Vagina (tissue), 2 donors: ENCODE measurements at regions not wholly inside any gene's neighbourhood (a gene's known extent, or its start where the extent isn't known, plus 50 kb on each side); places are given as distances from the start of the nearest gene placed in this dataset.
"Not testable (repeated sequence)": the region's sequence is repeated elsewhere in the genome, so short reads cannot be mapped to it uniquely, and the experiment has no call there.

Experiments used
- DNase-seq, 2 donors: peaks; one replicate each; pipeline ENCODE4 v3.0.0-alpha.2; 2017; ENCODE audit errors: extremely low spot score in 2 of 2
- H3K27ac ChIP-seq: fragments of 200-600 bp; sonication (generic); one replicate; pipeline ENCODE4 v1.5.1; 2019
- H3K27me3 ChIP-seq: fragments of 200-600 bp; sonication (generic); one replicate; pipeline ENCODE4 v1.5.1; 2019
- H3K36me3 ChIP-seq, 2 donors: fragments of 200-600 bp; sonication (generic); one replicate each; pipeline ENCODE4 v1.5.1; 2017 to 2019
- H3K4me1 ChIP-seq: fragments of 200-600 bp; sonication (generic); one replicate; pipeline ENCODE4 v1.5.1; 2019
- H3K4me3 ChIP-seq, 2 donors: fragments of 200-600 bp; sonication (generic); 1 replicate in 1 of 2; 2 replicates in 1 of 2; pipeline ENCODE4 v1.5.1; 2016 to 2019
- H3K9me3 ChIP-seq: fragments of 200-600 bp; sonication (generic); one replicate; pipeline ENCODE4 v1.5.1; 2019
- POLR2A ChIP-seq, 2 donors: fragments of 450-650 bp; IDR thresholded peaks; one replicate each; pipeline ENCODE4 v1.6.1; 2017; ENCODE audit warnings: antibody characterized with exemption in 2 of 2, mild to moderate bottlenecking in 2 of 2, moderate library complexity in 2 of 2
- POLR2AphosphoS5 ChIP-seq, 2 donors: sonication (generic); formaldehyde crosslinking; IDR thresholded peaks; one replicate each; pipeline ENCODE4 v1.9.0; 2017; ENCODE audit warnings: antibody characterized with exemption in 2 of 2, mild to moderate bottlenecking in 2 of 2, low read depth in 1 of 2; ENCODE audit not compliant: insufficient read depth in 1 of 2
- intact Hi-C: fragments of 100-400 bp; cut with DNase I; formaldehyde crosslinking; loops from one replicate; pipeline ENCODE4 v1.15.1; 2023
- TF ChIP-seq, protein P1 (sequence below), 3 experiments: fragments of 450-650 bp in 2 of 3; fragments of 200-600 bp in 1 of 3; sonication (generic) in 1 of 3; IDR thresholded peaks; one replicate each; pipeline ENCODE4 v1.5.1; 2017 to 2019; ENCODE audit warnings: antibody characterized with exemption in 3 of 3, mild to moderate bottlenecking in 2 of 3, moderate library complexity in 2 of 3

GRCh38 chr2:145380436-145381017 is 860.6 kb upstream of the ZEB2 start:
- Histone ChIP-seq H3K4me1 (no peaks in the 10 kb centered on the region), H3K27ac (no peak overlapping the region), H3K36me3 (no peaks in the 10 kb centered on the region), H3K27me3 (no peaks in the 10 kb centered on the region), H3K9me3 (no peaks in the 10 kb centered on the region), H3K4me3 (no peak overlapping the region)
- TF ChIP-seq, protein P1, sequence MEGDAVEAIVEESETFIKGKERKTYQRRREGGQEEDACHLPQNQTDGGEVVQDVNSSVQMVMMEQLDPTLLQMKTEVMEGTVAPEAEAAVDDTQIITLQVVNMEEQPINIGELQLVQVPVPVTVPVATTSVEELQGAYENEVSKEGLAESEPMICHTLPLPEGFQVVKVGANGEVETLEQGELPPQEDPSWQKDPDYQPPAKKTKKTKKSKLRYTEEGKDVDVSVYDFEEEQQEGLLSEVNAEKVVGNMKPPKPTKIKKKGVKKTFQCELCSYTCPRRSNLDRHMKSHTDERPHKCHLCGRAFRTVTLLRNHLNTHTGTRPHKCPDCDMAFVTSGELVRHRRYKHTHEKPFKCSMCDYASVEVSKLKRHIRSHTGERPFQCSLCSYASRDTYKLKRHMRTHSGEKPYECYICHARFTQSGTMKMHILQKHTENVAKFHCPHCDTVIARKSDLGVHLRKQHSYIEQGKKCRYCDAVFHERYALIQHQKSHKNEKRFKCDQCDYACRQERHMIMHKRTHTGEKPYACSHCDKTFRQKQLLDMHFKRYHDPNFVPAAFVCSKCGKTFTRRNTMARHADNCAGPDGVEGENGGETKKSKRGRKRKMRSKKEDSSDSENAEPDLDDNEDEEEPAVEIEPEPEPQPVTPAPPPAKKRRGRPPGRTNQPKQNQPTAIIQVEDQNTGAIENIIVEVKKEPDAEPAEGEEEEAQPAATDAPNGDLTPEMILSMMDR (IDR thresholded peaks at IDR 0.05): no peak
- TF ChIP-seq POLR2AphosphoS5 (IDR thresholded peaks at IDR 0.05; ENCODE audit: insufficient read depth in 1 of 2, low read depth in 1 of 2) (no peak), POLR2A (IDR thresholded peaks at IDR 0.05) (no peak)
- intact Hi-C loops: no loop called here
- no peak for DNase-seq

DNA sequence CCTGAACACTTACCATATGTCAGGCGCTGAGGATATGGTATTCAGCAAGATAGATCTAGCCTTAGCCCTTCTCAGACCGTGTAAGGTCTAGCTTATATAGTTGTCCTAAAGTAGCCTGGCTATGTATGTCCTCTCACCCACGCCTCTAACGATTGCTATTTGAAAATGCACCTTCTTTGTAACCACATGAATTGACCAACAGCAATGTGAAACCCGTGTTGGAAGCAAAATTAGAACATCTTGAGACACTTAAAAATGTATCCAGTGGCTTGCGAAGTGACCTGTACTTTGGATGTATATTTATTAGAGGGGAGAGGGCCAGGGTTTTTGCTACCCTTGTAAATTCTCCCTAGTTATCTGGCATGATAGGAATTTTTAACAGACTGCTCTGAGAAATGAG is 860.0 kb upstream of the ZEB2 start:
- Histone ChIP-seq H3K4me3 (no peak overlapping the region), H3K36me3 (no peaks in the 10 kb centered on the region), H3K9me3 (no peaks in the 10 kb centered on the region), H3K27me3 (no peaks in the 10 kb centered on the region), H3K27ac (no peak overlapping the region), H3K4me1 (no peaks in the 10 kb centered on the region)
- intact Hi-C loops: no loop called here
- TF ChIP-seq, protein P1 (IDR thresholded peaks at IDR 0.05): no peak
- no peak for TF ChIP-seq POLR2A (IDR thresholded peaks at IDR 0.05)
- no peak for DNase-seq

- no peaks in the 10 kb centered on the region for H3K27me3 ChIP-seq
- no peak for TF ChIP-seq POLR2AphosphoS5 (IDR thresholded peaks at IDR 0.05; ENCODE audit: insufficient read depth in 1 of 2, low read depth in 1 of 2)
- TF ChIP-seq, protein P1 (IDR thresholded peaks at IDR 0.05): no peak
- intact Hi-C loops: no loop called here
These were observed 854.2 kb upstream of the ZEB2 start for GRCh38 chr2:145374165-145374564.

DNA sequence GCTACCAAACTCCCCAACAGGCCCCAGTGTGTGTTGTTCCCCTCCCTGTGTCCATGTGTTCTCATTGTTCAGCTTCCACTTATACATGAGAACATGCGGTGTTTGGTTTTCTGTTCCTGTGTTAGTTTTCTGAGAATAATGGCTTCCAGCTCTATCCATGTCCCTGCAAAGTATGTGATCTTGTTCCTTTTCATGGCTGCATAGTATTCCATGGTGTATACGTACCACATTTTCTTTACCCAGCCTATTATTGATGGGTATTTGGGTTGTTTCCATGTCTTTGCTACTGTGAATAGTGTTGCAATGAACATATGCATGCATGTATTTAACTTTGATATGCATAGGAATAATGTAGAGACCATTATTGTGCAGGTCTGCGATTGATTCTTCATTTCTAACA is 847.4 kb upstream of the ZEB2 start:
- intact Hi-C loops, H3K36me3 ChIP-seq, H3K4me1 ChIP-seq, H3K4me3 ChIP-seq, H3K27me3 ChIP-seq, H3K9me3 ChIP-seq, H3K27ac ChIP-seq, DNase-seq: not testable (repeated sequence)

More at GRCh38 chr2:145374165-145374564, 854.2 kb upstream of the ZEB2 start:
- H3K27ac ChIP-seq: no peak overlapping the region
- no peaks in the 10 kb centered on the region for H3K9me3 ChIP-seq
- no peaks in the 10 kb centered on the region for H3K36me3 ChIP-seq
- H3K4me3 ChIP-seq: no peak overlapping the region
- H3K4me1 ChIP-seq: no peaks in the 10 kb centered on the region
- no peak for DNase-seq

- no peaks in the 10 kb centered on the region for H3K27me3 ChIP-seq
- intact Hi-C loops: no loop called here
- TF ChIP-seq POLR2A (IDR thresholded peaks at IDR 0.05): no peak
- TF ChIP-seq, protein P1 (IDR thresholded peaks at IDR 0.05): no peak
- no peak for TF ChIP-seq POLR2AphosphoS5 (IDR thresholded peaks at IDR 0.05; ENCODE audit: insufficient read depth in 1 of 2, low read depth in 1 of 2)
- no peak overlapping the region for H3K27ac ChIP-seq
- no peak overlapping the region for H3K4me3 ChIP-seq
- H3K36me3 ChIP-seq: no peaks in the 10 kb centered on the region
- H3K9me3 ChIP-seq: no peaks in the 10 kb centered on the region
- DNase-seq: no peak
- no peaks in the 10 kb centered on the region for H3K4me1 ChIP-seq
These were observed 846.4 kb upstream of the ZEB2 start for GRCh38 chr2:145366341-145366740.
